GM12891 (cell line): ENCODE measurements at regions not wholly inside any gene's neighbourhood (a gene's known extent, or its start where the extent isn't known, plus 50 kb on each side); places are given as distances from the start of the nearest gene placed in this dataset.

Source experiments
- POLR2A ChIP-seq: IDR thresholded peaks from 2 replicates; pipeline ENCODE4 v1.6.1; 2011; ENCODE audit warnings: low read depth, low read length, control low read depth
- POLR2AphosphoS5 ChIP-seq: IDR thresholded peaks from 2 replicates; pipeline ENCODE4 v1.6.1; 2011; ENCODE audit warnings: low read depth, low read length, control low read depth
- SPI1 ChIP-seq: IDR thresholded peaks from 2 replicates; pipeline ENCODE4 v1.6.1; 2011; ENCODE audit warnings: low read depth, low read length, control low read depth

DNA sequence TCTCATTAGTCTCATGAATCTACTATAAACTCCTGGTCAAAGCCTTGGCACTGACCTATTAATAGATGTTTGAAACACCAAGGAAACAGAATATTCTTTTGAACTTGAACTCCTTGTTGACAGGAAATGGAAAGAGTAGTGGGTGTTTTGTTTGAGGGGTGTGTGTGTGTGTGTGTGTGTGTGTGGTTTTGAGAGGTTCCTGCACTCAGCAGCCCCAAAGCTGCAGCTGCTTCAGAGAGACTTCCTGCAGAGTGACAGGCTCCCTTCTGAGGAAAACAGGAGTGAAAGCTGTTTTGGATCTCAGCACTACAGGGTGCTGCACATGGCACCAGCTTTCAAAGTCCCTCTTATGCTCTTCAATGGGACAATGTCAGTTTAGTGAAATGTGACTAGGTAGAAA, 546.5 kb upstream of the STEAP1 start:
- TF ChIP-seq POLR2A = no peak
- no peak for TF ChIP-seq SPI1
- TF ChIP-seq POLR2AphosphoS5 = no peak
